OCI-LY1 (cell line): ENCODE measurements at regions not wholly inside any gene's neighbourhood (a gene's known extent, or its start where the extent isn't known, plus 50 kb on each side); places are given as distances from the start of the nearest gene placed in this dataset.

Experiments used
- H2AFZ ChIP-seq: fragments of 200-600 bp; sonication (generic), shearing (Covaris generic); 2 replicates; pipeline ENCODE4 v1.6.0; 2014; ENCODE audit warnings: antibody characterized with exemption, mild to moderate bottlenecking, low read length
- H3F3A ChIP-seq: fragments of 200-600 bp; sonication (generic), shearing (Covaris generic); 2 replicates; pipeline ENCODE4 v1.6.0; 2014; ENCODE audit warnings: mild to moderate bottlenecking, antibody characterized with exemption, low read length, moderate library complexity; ENCODE audit not compliant: insufficient read depth
- H3K27ac ChIP-seq: fragments of 200-600 bp; sonication (generic); 2 replicates; pipeline ENCODE4 v1.5.1; 2014; ENCODE audit warnings: low read length, mixed run types, mild to moderate bottlenecking, low read depth; ENCODE audit not compliant: poor library complexity, severe bottlenecking
- H3K27me3 ChIP-seq: fragments of 200-600 bp; sonication (generic); 2 replicates; pipeline ENCODE4 v1.6.0; 2014; ENCODE audit warnings: antibody characterized with exemption, mild to moderate bottlenecking, low read length, moderate library complexity; ENCODE audit not compliant: insufficient read depth
- H3K36me3 ChIP-seq: fragments of 200-600 bp; sonication (generic); 2 replicates; pipeline ENCODE4 v1.6.1; 2014; ENCODE audit warnings: mild to moderate bottlenecking, antibody characterized with exemption, low read length, moderate library complexity, mixed read lengths; ENCODE audit not compliant: insufficient read depth
- H3K4me1 ChIP-seq: fragments of 200-600 bp; sonication (generic); 2 replicates; pipeline ENCODE4 v1.5.1; 2014; ENCODE audit warnings: mild to moderate bottlenecking, low read length, moderate library complexity; ENCODE audit not compliant: insufficient read depth, severe bottlenecking
- H3K4me2 ChIP-seq: fragments of 200-600 bp; sonication (generic), shearing (Covaris generic); 2 replicates; pipeline ENCODE4 v1.6.1; 2014; ENCODE audit warnings: low read length
- H3K4me3 ChIP-seq: fragments of 200-600 bp; sonication (generic); 2 replicates; pipeline ENCODE4 v1.5.1; 2014; ENCODE audit warnings: low read length, low read depth, mild to moderate bottlenecking, mixed read lengths; ENCODE audit not compliant: poor library complexity, severe bottlenecking
- H3K79me2 ChIP-seq: fragments of 200-600 bp; shearing (Covaris generic); 2 replicates; pipeline ENCODE4 v1.6.1; 2016; ENCODE audit warnings: mixed run types, low read length, mixed read lengths; ENCODE audit not compliant: insufficient read depth
- H3K9ac ChIP-seq: fragments of 200-600 bp; sonication (generic), shearing (Covaris generic); 2 replicates; pipeline ENCODE4 v1.6.1; 2014; ENCODE audit warnings: mild to moderate bottlenecking, low read length, mixed read lengths
- H3K9me2 ChIP-seq: fragments of 200-600 bp; sonication (generic), shearing (Covaris generic); 2 replicates; pipeline ENCODE4 v1.6.1; 2014; ENCODE audit warnings: low read depth, mild to moderate bottlenecking, low read length, mixed read lengths
- H3K9me3 ChIP-seq: fragments of 200-600 bp; shearing (Covaris generic); 2 replicates; pipeline ENCODE4 v1.6.1; 2014; ENCODE audit warnings: low read length, mixed read lengths
- H4K20me1 ChIP-seq: fragments of 200-600 bp; sonication (generic), shearing (Covaris generic); 2 replicates; pipeline ENCODE4 v1.6.0; 2016; ENCODE audit warnings: mild to moderate bottlenecking, low read length; ENCODE audit not compliant: insufficient read depth
- CTCF ChIP-seq: fragments of 200-600 bp; sonication (generic), shearing (Covaris generic); IDR thresholded peaks from 2 replicates; pipeline ENCODE4 v1.5.1; 2017; ENCODE audit warnings: mild to moderate bottlenecking, antibody characterized with exemption, low read length, moderate library complexity, mixed read lengths
- EZH2 ChIP-seq: fragments of 200-600 bp; sonication (generic), shearing (Covaris generic); IDR thresholded peaks from 2 replicates; pipeline ENCODE4 v1.8.0; 2017; ENCODE audit warnings: borderline replicate concordance, mixed run types, mild to moderate bottlenecking, antibody characterized with exemption, low read length, moderate library complexity, mixed read lengths

DNA sequence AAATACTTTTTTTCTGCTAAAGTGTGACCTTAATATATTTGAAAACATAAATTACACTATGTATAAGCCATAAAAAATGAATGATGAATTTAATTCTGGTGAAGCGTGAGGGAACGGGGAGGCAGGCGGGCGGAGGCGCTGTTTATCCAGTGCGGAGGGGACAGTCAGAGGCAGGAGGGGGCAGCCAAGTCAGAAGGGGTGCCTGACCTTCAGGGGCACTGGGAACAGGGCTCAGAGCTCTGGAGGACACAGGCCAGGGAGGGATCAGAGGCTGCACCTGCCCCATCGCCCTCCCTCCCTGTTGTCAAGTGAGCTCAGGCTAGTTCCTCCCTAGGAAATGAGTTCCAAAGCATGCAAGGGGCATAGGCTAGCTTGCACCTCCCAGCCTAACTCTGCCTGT lies 82.0 kb upstream of the CASZ1 start:
- H3K27ac ChIP-seq = no peak overlapping the region
- H3F3A ChIP-seq = no peaks in the 10 kb centered on the region
- no peak overlapping the region for H3K9ac ChIP-seq
- TF ChIP-seq CTCF = no peak
- no peak for TF ChIP-seq EZH2
- H3K4me1 ChIP-seq = no peaks in the 10 kb centered on the region
- no peaks in the 10 kb centered on the region for H3K9me2 ChIP-seq
- no peak overlapping the region for H2AFZ ChIP-seq
- no peaks in the 10 kb centered on the region for H3K9me3 ChIP-seq
- no peaks in the 10 kb centered on the region for H3K36me3 ChIP-seq
- no peaks in the 10 kb centered on the region for H3K79me2 ChIP-seq
- H3K4me3 ChIP-seq = no peak overlapping the region
- no peak overlapping the region for H3K4me2 ChIP-seq
- 0 out of 2 replicates have a peak, but pooled peaks cover 5% of the 10 kb centered on the region for H3K27me3 ChIP-seq
- H4K20me1 ChIP-seq = no peaks in the 10 kb centered on the region

GRCh38 chr1:10880063-10880462 lies 83.6 kb upstream of the CASZ1 start:
- TF ChIP-seq EZH2 (no peak), CTCF (no peak)
- H3K4me1 ChIP-seq = no peaks in the 10 kb centered on the region
- no peak overlapping the region for H3K4me2 ChIP-seq
- H3K9me3 ChIP-seq = no peaks in the 10 kb centered on the region
- H4K20me1 ChIP-seq = no peaks in the 10 kb centered on the region
- no peaks in the 10 kb centered on the region for H3K79me2 ChIP-seq
- no peak overlapping the region for H3K9ac ChIP-seq
- H3K9me2 ChIP-seq = no peaks in the 10 kb centered on the region
- 0 out of 2 replicates have a peak, but pooled peaks cover 5% of the 10 kb centered on the region for H3K27me3 ChIP-seq
- no peaks in the 10 kb centered on the region for H3K36me3 ChIP-seq
- H3K27ac ChIP-seq = no peak overlapping the region
- H2AFZ ChIP-seq = no peak overlapping the region
- H3K4me3 ChIP-seq = no peak overlapping the region
- no peaks in the 10 kb centered on the region for H3F3A ChIP-seq

GRCh38 chr1:10881046-10881445 lies 84.6 kb upstream of the CASZ1 start:
- no peaks in the 10 kb centered on the region for H3K79me2 ChIP-seq
- no peak overlapping the region for H2AFZ ChIP-seq
- TF ChIP-seq EZH2 (no peak), CTCF (no peak)
- no peaks in the 10 kb centered on the region for H3K36me3 ChIP-seq
- no peaks in the 10 kb centered on the region for H3K9me2 ChIP-seq
- H4K20me1 ChIP-seq = no peaks in the 10 kb centered on the region
- H3K27ac ChIP-seq = no peak overlapping the region
- H3K9ac ChIP-seq = no peak overlapping the region
- H3K4me1 ChIP-seq = no peaks in the 10 kb centered on the region
- no peaks in the 10 kb centered on the region for H3F3A ChIP-seq
- no peaks in the 10 kb centered on the region for H3K9me3 ChIP-seq
- H3K4me2 ChIP-seq = no peak overlapping the region
- H3K4me3 ChIP-seq = no peak overlapping the region
- 0 out of 2 replicates have a peak, but pooled peaks cover 5% of the 10 kb centered on the region for H3K27me3 ChIP-seq
